WTC11 (cell line): ENCODE measurements at regions not wholly inside any gene's neighbourhood (a gene's known extent, or its start where the extent isn't known, plus 50 kb on each side); places are given as distances from the start of the nearest gene placed in this dataset.

Source experiments
- ATAC-seq: fragments of 200-7000 bp; cut with Tn5 transposase; 2 replicates; pipeline ENCODE4 v1.10.0; 2021; ENCODE audit warnings: mild to moderate bottlenecking, moderate library complexity
- CTCF ChIA-PET: fragments of 300-600 bp; sonication (Branson Sonifier 250); formaldehyde crosslinking; loops from one replicate; lab custom pipeline; 2021; ENCODE audit warnings: antibody characterized with exemption; lab: Charles Lee
- POLR2A ChIA-PET: fragments of 350-600 bp; sonication (Branson Sonifier 250); formaldehyde crosslinking; loops from one replicate; lab custom pipeline; 2021; ENCODE audit warnings: antibody characterized with exemption; lab: Charles Lee
- DNase-seq: peaks from one replicate; pipeline ENCODE4 v3.0.0; 2021; ENCODE audit warnings: low spot score
- H3K27ac Mint-ChIP-seq: 2 replicates; pipeline ENCODE4 v1.8.0; 2021; ENCODE audit warnings: mixed read lengths
- H3K27me3 Mint-ChIP-seq: 2 replicates; pipeline ENCODE4 v1.8.0; 2021; ENCODE audit warnings: low read depth, mild to moderate bottlenecking, moderate library complexity, mixed read lengths
- H3K36me3 Mint-ChIP-seq: 2 replicates; pipeline ENCODE4 v1.8.0; 2021; ENCODE audit warnings: mixed read lengths
- H3K4me1 Mint-ChIP-seq: 2 replicates; pipeline ENCODE4 v1.8.0; 2022; ENCODE audit warnings: mixed read lengths
- H3K4me3 Mint-ChIP-seq: 2 replicates; pipeline ENCODE4 v1.8.0; 2021; ENCODE audit warnings: mild to moderate bottlenecking, moderate library complexity, mixed read lengths
- H3K9me3 Mint-ChIP-seq: 2 replicates; pipeline ENCODE4 v1.8.0; 2021; ENCODE audit warnings: mixed read lengths
- ATF1 ChIP-seq: sonication (generic); formaldehyde crosslinking; IDR thresholded peaks from 2 replicates; pipeline ENCODE4 v1.8.1; 2023; ENCODE audit warnings: mild to moderate bottlenecking, moderate library complexity, missing genetic modification reagents
- CBFB ChIP-seq: sonication (generic); formaldehyde crosslinking; IDR thresholded peaks from 2 replicates; pipeline ENCODE4 v1.8.1; 2022; ENCODE audit warnings: mild to moderate bottlenecking, low read depth, missing genetic modification reagents
- GABPB1 ChIP-seq: sonication (generic); formaldehyde crosslinking; IDR thresholded peaks from 2 replicates; pipeline ENCODE4 v1.8.1; 2023; ENCODE audit warnings: mild to moderate bottlenecking, missing genetic modification reagents
- IRF2 ChIP-seq: sonication (generic); formaldehyde crosslinking; IDR thresholded peaks from 2 replicates; pipeline ENCODE4 v1.8.0; 2022; ENCODE audit warnings: low read depth, missing genetic modification reagents, borderline replicate concordance
- NR1H2 ChIP-seq: sonication (generic); formaldehyde crosslinking; IDR thresholded peaks from 2 replicates; pipeline ENCODE4 v1.9.0; 2021; ENCODE audit warnings: mild to moderate bottlenecking, moderate library complexity, missing genetic modification reagents
- RELA ChIP-seq: sonication (generic); formaldehyde crosslinking; IDR thresholded peaks from 2 replicates; pipeline ENCODE4 v1.8.1; 2022; ENCODE audit warnings: missing genetic modification reagents, mild to moderate bottlenecking, borderline replicate concordance
- SOX15 ChIP-seq: fragments of 250-450 bp; sonication (Bioruptor Pico); IDR thresholded peaks from 2 replicates; pipeline ENCODE4 v1.9.0; 2021; ENCODE audit warnings: mild to moderate bottlenecking
- ZNF219 ChIP-seq: sonication (generic); formaldehyde crosslinking; IDR thresholded peaks from 2 replicates; pipeline ENCODE4 v1.8.0; 2023; ENCODE audit warnings: missing genetic modification reagents, mild to moderate bottlenecking, borderline replicate concordance
- TF ChIP-seq, protein P1 (sequence below): sonication (generic); formaldehyde crosslinking; IDR thresholded peaks from 2 replicates; pipeline ENCODE4 v1.8.0; 2022; ENCODE audit warnings: mild to moderate bottlenecking, missing genetic modification reagents
- TF ChIP-seq, protein P2 (sequence below): fragments of 250-450 bp; sonication (Bioruptor Pico); IDR thresholded peaks from 2 replicates; pipeline ENCODE4 v1.9.0; 2021; ENCODE audit warnings: mild to moderate bottlenecking, borderline replicate concordance
- TF ChIP-seq, protein P3 (sequence below): sonication (generic); formaldehyde crosslinking; IDR thresholded peaks from 2 replicates; pipeline ENCODE4 v1.8.1; 2023; ENCODE audit warnings: mild to moderate bottlenecking, moderate library complexity, missing genetic modification reagents
- TF ChIP-seq, protein P4 (sequence below): fragments of 250-450 bp; sonication (Bioruptor Pico); IDR thresholded peaks from 2 replicates; pipeline ENCODE4 v2.1.2; 2022; ENCODE audit warnings: mild to moderate bottlenecking, moderate library complexity
- TF ChIP-seq, protein P5 (sequence below): fragments of 250-450 bp; sonication (Bioruptor Pico); IDR thresholded peaks from 2 replicates; pipeline ENCODE4 v1.9.0; 2021; ENCODE audit warnings: moderate library complexity, mild to moderate bottlenecking, inconsistent platforms, borderline replicate concordance
- TF ChIP-seq, protein P6 (sequence below): sonication (generic); formaldehyde crosslinking; conservative IDR thresholded peaks from 2 replicates; pipeline ENCODE4 v1.8.1; 2023; ENCODE audit warnings: mild to moderate bottlenecking, low read depth, missing genetic modification reagents, moderate library complexity
- TF ChIP-seq, protein P7 (sequence below): fragments of 250-450 bp; sonication (Bioruptor Pico); IDR thresholded peaks from 2 replicates; pipeline ENCODE4 v1.8.0; 2021; ENCODE audit warnings: mild to moderate bottlenecking

DNA sequence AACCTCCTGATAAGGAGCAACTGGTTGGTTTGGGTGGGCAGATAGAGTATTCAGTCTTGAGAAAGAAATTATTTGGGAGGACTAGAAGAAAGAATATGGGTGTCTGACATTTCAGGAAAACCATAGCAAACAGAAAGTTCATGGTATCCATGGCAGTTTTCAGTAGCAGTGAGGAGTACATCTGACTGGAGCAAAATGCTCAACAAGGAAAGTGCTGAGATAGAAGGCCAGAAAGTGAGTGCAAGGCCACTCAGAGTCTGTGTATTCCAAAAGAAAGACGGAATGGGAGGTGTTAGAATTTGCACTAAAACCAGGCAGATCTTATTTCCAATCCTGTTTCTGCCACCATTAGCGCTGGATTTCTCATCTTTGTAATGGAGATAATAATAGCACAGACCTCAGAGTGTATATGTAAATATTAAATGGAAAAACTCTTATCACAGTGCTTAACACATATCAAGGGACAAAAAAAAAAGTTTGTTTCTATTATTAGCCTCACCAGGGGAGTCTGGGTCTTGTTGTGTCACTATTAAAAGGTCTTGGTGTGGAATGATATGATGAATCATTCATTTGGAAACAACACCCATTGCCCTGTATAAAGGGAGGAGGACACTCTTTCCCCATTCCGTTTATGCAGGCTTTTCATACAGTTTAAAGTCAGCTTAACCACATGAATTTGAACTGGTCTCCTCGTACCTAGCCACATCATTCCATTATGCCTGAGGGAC, 349.8 kb downstream of the IPO8 start:
- H3K36me3 Mint-ChIP-seq = peaks cover 45% of the 10 kb centered on the region
- ATAC-seq = no peak
- CTCF ChIA-PET = no interaction called here
- TF ChIP-seq RELA (CRISPR knock-in tag) (no peak), NR1H2 (no peak), IRF2 (no peak), CBFB (CRISPR knock-in tag) (no peak), ZNF219 (CRISPR knock-in tag) (no peak)
- TF ChIP-seq, protein P1, sequence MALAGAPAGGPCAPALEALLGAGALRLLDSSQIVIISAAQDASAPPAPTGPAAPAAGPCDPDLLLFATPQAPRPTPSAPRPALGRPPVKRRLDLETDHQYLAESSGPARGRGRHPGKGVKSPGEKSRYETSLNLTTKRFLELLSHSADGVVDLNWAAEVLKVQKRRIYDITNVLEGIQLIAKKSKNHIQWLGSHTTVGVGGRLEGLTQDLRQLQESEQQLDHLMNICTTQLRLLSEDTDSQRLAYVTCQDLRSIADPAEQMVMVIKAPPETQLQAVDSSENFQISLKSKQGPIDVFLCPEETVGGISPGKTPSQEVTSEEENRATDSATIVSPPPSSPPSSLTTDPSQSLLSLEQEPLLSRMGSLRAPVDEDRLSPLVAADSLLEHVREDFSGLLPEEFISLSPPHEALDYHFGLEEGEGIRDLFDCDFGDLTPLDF (CRISPR knock-in tag) = no peak
- TF ChIP-seq, protein P2, sequence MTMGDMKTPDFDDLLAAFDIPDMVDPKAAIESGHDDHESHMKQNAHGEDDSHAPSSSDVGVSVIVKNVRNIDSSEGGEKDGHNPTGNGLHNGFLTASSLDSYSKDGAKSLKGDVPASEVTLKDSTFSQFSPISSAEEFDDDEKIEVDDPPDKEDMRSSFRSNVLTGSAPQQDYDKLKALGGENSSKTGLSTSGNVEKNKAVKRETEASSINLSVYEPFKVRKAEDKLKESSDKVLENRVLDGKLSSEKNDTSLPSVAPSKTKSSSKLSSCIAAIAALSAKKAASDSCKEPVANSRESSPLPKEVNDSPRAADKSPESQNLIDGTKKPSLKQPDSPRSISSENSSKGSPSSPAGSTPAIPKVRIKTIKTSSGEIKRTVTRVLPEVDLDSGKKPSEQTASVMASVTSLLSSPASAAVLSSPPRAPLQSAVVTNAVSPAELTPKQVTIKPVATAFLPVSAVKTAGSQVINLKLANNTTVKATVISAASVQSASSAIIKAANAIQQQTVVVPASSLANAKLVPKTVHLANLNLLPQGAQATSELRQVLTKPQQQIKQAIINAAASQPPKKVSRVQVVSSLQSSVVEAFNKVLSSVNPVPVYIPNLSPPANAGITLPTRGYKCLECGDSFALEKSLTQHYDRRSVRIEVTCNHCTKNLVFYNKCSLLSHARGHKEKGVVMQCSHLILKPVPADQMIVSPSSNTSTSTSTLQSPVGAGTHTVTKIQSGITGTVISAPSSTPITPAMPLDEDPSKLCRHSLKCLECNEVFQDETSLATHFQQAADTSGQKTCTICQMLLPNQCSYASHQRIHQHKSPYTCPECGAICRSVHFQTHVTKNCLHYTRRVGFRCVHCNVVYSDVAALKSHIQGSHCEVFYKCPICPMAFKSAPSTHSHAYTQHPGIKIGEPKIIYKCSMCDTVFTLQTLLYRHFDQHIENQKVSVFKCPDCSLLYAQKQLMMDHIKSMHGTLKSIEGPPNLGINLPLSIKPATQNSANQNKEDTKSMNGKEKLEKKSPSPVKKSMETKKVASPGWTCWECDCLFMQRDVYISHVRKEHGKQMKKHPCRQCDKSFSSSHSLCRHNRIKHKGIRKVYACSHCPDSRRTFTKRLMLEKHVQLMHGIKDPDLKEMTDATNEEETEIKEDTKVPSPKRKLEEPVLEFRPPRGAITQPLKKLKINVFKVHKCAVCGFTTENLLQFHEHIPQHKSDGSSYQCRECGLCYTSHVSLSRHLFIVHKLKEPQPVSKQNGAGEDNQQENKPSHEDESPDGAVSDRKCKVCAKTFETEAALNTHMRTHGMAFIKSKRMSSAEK (CRISPR knock-in tag) = no peak
- TF ChIP-seq, protein P3, sequence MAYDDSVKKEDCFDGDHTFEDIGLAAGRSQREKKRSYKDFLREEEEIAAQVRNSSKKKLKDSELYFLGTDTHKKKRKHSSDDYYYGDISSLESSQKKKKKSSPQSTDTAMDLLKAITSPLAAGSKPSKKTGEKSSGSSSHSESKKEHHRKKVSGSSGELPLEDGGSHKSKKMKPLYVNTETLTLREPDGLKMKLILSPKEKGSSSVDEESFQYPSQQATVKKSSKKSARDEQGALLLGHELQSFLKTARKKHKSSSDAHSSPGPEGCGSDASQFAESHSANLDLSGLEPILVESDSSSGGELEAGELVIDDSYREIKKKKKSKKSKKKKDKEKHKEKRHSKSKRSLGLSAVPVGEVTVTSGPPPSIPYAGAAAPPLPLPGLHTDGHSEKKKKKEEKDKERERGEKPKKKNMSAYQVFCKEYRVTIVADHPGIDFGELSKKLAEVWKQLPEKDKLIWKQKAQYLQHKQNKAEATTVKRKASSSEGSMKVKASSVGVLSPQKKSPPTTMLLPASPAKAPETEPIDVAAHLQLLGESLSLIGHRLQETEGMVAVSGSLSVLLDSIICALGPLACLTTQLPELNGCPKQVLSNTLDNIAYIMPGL (CRISPR knock-in tag) = no peak
- TF ChIP-seq, protein P4, sequence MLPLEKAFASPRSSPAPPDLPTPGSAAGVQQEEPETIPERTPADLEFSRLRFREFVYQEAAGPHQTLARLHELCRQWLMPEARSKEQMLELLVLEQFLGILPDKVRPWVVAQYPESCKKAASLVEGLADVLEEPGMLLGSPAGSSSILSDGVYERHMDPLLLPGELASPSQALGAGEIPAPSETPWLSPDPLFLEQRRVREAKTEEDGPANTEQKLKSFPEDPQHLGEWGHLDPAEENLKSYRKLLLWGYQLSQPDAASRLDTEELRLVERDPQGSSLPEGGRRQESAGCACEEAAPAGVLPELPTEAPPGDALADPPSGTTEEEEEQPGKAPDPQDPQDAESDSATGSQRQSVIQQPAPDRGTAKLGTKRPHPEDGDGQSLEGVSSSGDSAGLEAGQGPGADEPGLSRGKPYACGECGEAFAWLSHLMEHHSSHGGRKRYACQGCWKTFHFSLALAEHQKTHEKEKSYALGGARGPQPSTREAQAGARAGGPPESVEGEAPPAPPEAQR (CRISPR knock-in tag) = no peak
- no peak overlapping the region for H3K27ac Mint-ChIP-seq
- no peak overlapping the region for H3K4me3 Mint-ChIP-seq
- no peak for DNase-seq
- H3K4me1 Mint-ChIP-seq = no peaks in the 10 kb centered on the region
- POLR2A ChIA-PET = no interaction called here
- H3K9me3 Mint-ChIP-seq = peaks cover 82% of the 10 kb centered on the region
- H3K27me3 Mint-ChIP-seq = no peaks in the 10 kb centered on the region

DNA sequence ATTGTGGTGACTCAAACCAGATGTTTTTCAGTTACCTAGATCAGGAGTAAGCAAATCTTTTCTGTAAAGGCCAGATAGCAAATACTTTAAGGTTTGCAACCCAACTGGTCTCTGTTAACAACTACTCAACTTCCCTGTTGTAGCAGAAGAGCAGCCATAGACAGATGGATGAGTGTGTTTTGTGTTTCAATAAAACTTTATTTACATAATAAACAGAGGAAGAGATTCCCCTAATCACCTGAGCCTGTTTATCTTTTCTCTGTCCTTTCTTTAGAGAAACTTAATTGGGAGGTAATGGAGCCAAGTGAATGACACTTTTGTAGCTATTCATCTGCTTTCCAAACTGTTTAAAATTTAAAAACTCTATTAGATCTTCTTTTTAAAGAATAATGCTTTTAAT, 365.1 kb downstream of the IPO8 start:
- no peak overlapping the region for H3K4me3 Mint-ChIP-seq
- H3K27me3 Mint-ChIP-seq = peaks cover 17% of the 10 kb centered on the region
- DNase-seq (no peak), ATAC-seq (peak; percentile 41; the same call in 1 of the 2 replicates)
- CTCF ChIA-PET = interaction anchor here (0.8 kb wide), 1 partner anchor 12 kb away, joined by 3 read pairs; no protein-coding TSS in a partner anchor
- peak overlapping the region; percentile 88 for H3K27ac Mint-ChIP-seq
- H3K4me1 Mint-ChIP-seq = peaks cover 38% of the 10 kb centered on the region
- H3K9me3 Mint-ChIP-seq = peaks cover 41% of the 10 kb centered on the region
- H3K36me3 Mint-ChIP-seq = peaks cover 21% of the 10 kb centered on the region
- POLR2A ChIA-PET = no interaction called here
- TF ChIP-seq CBFB (CRISPR knock-in tag) = no peak
- TF ChIP-seq, protein P2 (CRISPR knock-in tag) = no peak
- TF ChIP-seq ATF1 (CRISPR knock-in tag) = no peak
- TF ChIP-seq SOX15 (CRISPR knock-in tag) = no peak
- TF ChIP-seq, protein P5, sequence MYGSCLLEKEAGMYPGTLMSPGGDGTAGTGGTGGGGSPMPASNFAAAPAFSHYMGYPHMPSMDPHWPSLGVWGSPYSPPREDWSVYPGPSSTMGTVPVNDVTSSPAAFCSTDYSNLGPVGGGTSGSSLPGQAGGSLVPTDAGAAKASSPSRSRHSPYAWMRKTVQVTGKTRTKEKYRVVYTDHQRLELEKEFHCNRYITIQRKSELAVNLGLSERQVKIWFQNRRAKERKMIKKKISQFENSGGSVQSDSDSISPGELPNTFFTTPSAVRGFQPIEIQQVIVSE (CRISPR knock-in tag) = no peak
- TF ChIP-seq GABPB1 (CRISPR knock-in tag) = no peak
- TF ChIP-seq, protein P6, sequence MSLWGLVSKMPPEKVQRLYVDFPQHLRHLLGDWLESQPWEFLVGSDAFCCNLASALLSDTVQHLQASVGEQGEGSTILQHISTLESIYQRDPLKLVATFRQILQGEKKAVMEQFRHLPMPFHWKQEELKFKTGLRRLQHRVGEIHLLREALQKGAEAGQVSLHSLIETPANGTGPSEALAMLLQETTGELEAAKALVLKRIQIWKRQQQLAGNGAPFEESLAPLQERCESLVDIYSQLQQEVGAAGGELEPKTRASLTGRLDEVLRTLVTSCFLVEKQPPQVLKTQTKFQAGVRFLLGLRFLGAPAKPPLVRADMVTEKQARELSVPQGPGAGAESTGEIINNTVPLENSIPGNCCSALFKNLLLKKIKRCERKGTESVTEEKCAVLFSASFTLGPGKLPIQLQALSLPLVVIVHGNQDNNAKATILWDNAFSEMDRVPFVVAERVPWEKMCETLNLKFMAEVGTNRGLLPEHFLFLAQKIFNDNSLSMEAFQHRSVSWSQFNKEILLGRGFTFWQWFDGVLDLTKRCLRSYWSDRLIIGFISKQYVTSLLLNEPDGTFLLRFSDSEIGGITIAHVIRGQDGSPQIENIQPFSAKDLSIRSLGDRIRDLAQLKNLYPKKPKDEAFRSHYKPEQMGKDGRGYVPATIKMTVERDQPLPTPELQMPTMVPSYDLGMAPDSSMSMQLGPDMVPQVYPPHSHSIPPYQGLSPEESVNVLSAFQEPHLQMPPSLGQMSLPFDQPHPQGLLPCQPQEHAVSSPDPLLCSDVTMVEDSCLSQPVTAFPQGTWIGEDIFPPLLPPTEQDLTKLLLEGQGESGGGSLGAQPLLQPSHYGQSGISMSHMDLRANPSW (CRISPR knock-in tag) = no peak
- TF ChIP-seq, protein P7, sequence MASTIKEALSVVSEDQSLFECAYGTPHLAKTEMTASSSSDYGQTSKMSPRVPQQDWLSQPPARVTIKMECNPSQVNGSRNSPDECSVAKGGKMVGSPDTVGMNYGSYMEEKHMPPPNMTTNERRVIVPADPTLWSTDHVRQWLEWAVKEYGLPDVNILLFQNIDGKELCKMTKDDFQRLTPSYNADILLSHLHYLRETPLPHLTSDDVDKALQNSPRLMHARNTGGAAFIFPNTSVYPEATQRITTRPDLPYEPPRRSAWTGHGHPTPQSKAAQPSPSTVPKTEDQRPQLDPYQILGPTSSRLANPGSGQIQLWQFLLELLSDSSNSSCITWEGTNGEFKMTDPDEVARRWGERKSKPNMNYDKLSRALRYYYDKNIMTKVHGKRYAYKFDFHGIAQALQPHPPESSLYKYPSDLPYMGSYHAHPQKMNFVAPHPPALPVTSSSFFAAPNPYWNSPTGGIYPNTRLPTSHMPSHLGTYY (CRISPR knock-in tag) = no peak
